ENCODE measurements at regions not wholly inside any gene's neighbourhood (a gene's known extent, or its start where the extent isn't known, plus 50 kb on each side); places are given as distances from the start of the nearest gene placed in this dataset.

- TF ChIP-seq, protein P1, sequence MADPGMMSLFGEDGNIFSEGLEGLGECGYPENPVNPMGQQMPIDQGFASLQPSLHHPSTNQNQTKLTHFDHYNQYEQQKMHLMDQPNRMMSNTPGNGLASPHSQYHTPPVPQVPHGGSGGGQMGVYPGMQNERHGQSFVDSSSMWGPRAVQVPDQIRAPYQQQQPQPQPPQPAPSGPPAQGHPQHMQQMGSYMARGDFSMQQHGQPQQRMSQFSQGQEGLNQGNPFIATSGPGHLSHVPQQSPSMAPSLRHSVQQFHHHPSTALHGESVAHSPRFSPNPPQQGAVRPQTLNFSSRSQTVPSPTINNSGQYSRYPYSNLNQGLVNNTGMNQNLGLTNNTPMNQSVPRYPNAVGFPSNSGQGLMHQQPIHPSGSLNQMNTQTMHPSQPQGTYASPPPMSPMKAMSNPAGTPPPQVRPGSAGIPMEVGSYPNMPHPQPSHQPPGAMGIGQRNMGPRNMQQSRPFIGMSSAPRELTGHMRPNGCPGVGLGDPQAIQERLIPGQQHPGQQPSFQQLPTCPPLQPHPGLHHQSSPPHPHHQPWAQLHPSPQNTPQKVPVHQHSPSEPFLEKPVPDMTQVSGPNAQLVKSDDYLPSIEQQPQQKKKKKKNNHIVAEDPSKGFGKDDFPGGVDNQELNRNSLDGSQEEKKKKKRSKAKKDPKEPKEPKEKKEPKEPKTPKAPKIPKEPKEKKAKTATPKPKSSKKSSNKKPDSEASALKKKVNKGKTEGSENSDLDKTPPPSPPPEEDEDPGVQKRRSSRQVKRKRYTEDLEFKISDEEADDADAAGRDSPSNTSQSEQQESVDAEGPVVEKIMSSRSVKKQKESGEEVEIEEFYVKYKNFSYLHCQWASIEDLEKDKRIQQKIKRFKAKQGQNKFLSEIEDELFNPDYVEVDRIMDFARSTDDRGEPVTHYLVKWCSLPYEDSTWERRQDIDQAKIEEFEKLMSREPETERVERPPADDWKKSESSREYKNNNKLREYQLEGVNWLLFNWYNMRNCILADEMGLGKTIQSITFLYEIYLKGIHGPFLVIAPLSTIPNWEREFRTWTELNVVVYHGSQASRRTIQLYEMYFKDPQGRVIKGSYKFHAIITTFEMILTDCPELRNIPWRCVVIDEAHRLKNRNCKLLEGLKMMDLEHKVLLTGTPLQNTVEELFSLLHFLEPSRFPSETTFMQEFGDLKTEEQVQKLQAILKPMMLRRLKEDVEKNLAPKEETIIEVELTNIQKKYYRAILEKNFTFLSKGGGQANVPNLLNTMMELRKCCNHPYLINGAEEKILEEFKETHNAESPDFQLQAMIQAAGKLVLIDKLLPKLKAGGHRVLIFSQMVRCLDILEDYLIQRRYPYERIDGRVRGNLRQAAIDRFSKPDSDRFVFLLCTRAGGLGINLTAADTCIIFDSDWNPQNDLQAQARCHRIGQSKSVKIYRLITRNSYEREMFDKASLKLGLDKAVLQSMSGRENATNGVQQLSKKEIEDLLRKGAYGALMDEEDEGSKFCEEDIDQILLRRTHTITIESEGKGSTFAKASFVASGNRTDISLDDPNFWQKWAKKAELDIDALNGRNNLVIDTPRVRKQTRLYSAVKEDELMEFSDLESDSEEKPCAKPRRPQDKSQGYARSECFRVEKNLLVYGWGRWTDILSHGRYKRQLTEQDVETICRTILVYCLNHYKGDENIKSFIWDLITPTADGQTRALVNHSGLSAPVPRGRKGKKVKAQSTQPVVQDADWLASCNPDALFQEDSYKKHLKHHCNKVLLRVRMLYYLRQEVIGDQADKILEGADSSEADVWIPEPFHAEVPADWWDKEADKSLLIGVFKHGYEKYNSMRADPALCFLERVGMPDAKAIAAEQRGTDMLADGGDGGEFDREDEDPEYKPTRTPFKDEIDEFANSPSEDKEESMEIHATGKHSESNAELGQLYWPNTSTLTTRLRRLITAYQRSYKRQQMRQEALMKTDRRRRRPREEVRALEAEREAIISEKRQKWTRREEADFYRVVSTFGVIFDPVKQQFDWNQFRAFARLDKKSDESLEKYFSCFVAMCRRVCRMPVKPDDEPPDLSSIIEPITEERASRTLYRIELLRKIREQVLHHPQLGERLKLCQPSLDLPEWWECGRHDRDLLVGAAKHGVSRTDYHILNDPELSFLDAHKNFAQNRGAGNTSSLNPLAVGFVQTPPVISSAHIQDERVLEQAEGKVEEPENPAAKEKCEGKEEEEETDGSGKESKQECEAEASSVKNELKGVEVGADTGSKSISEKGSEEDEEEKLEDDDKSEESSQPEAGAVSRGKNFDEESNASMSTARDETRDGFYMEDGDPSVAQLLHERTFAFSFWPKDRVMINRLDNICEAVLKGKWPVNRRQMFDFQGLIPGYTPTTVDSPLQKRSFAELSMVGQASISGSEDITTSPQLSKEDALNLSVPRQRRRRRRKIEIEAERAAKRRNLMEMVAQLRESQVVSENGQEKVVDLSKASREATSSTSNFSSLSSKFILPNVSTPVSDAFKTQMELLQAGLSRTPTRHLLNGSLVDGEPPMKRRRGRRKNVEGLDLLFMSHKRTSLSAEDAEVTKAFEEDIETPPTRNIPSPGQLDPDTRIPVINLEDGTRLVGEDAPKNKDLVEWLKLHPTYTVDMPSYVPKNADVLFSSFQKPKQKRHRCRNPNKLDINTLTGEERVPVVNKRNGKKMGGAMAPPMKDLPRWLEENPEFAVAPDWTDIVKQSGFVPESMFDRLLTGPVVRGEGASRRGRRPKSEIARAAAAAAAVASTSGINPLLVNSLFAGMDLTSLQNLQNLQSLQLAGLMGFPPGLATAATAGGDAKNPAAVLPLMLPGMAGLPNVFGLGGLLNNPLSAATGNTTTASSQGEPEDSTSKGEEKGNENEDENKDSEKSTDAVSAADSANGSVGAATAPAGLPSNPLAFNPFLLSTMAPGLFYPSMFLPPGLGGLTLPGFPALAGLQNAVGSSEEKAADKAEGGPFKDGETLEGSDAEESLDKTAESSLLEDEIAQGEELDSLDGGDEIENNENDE (IDR thresholded peaks at IDR 0.05; ENCODE audit: insufficient replicate concordance, low read length), result no peak
- TF ChIP-seq KDM1A (IDR thresholded peaks at IDR 0.05; ENCODE audit: borderline replicate concordance, low read length) (no peak), SAP30 (IDR thresholded peaks at IDR 0.05; ENCODE audit: insufficient read depth, insufficient replicate concordance, low read length) (no peak), CEBPB (IDR thresholded peaks at IDR 0.05; ENCODE audit: low read depth, low read length) (no peak), RAD21 (IDR thresholded peaks at IDR 0.05 in 1 of 2, conservative IDR thresholded peaks at IDR 0.05 in 1 of 2; ENCODE audit: low read depth in 2 of 2, low read length in 2 of 2) (no peak), POLR2AphosphoS5 (IDR thresholded peaks at IDR 0.05; ENCODE audit: low read depth, low read length) (no peak), RXRA (IDR thresholded peaks at IDR 0.05; ENCODE audit: insufficient read depth, low read depth, low read length) (no peak), ATF3 (IDR thresholded peaks at IDR 0.05; ENCODE audit: insufficient read depth, low read depth, low read length) (no peak)
Measured at GRCh38 chr3:181533811-181534210, 177.9 kb upstream of the SOX2 start (continued).
